ENCODE measurements at regions not wholly inside any gene's neighbourhood (a gene's known extent, or its start where the extent isn't known, plus 50 kb on each side); places are given as distances from the start of the nearest gene placed in this dataset.
"Not testable (repeated sequence)": the region's sequence is repeated elsewhere in the genome, so short reads cannot be mapped to it uniquely, and the experiment has no call there.

GRCh38 chr10:62590306-62590705 is 214.2 kb upstream of the ADO start:
- no peak for DNase-seq

- DNase-seq, result peak in 4 of 5 experiments; percentile 28 to 42 (median 32)
These were observed 210.4 kb upstream of the ADO start for GRCh38 chr10:62594093-62594520.

GRCh38 chr10:62597226-62597625 is 207.3 kb upstream of the ADO start:
- no peak for DNase-seq

GRCh38 chr10:62599161-62599560 is 205.4 kb upstream of the ADO start:
- DNase-seq, result no peak

GRCh38 chr10:62606551-62606950 is 198.0 kb upstream of the ADO start:
- DNase-seq, result not testable (repeated sequence)

GRCh38 chr10:62608189-62608875 is 196.2 kb upstream of the ADO start:
- DNase-seq, result not testable (repeated sequence)

- DNase-seq, result peak; percentile 21 to 78 (median 58)
These were observed 193.8 kb upstream of the ADO start for GRCh38 chr10:62610649-62611229.

GRCh38 chr10:62613424-62613823 is 191.1 kb upstream of the ADO start:
- no peak for DNase-seq

GRCh38 chr10:62613859-62614258 is 190.7 kb upstream of the ADO start:
- no peak for DNase-seq

- DNase-seq, result peak in 1 of 5 experiments; percentile 78
These were observed 189.9 kb upstream of the ADO start for GRCh38 chr10:62614389-62615157.

GRCh38 chr10:62616885-62617590 is 187.5 kb upstream of the ADO start:
- DNase-seq, result no peak

- DNase-seq, result no peak
These were observed 186.9 kb upstream of the ADO start for GRCh38 chr10:62617652-62618051.

GRCh38 chr10:62618054-62618453 is 186.5 kb upstream of the ADO start:
- DNase-seq, result no peak

GRCh38 chr10:62618576-62619412 is 185.7 kb upstream of the ADO start:
- DNase-seq, result no peak

GRCh38 chr10:62619413-62619738 is 185.1 kb upstream of the ADO start:
- no peak for DNase-seq

GRCh38 chr10:62620491-62620890 is 184.0 kb upstream of the ADO start:
- DNase-seq, result peak in 1 of 5 experiments; percentile 42

GRCh38 chr10:62623223-62623622 is 181.3 kb upstream of the ADO start:
- DNase-seq, result no peak

- no peak for DNase-seq
These were observed 179.0 kb upstream of the ADO start for GRCh38 chr10:62625484-62625883.

GRCh38 chr10:62626079-62626478 is 178.4 kb upstream of the ADO start:
- no peak for DNase-seq

- DNase-seq, result no peak
These were observed 177.7 kb upstream of the ADO start for GRCh38 chr10:62626817-62627216.

GRCh38 chr10:62627983-62628382 is 176.5 kb upstream of the ADO start:
- no peak for DNase-seq

GRCh38 chr10:62631241-62631640 is 173.3 kb upstream of the ADO start:
- no peak for DNase-seq
